Activated CD4-positive, alpha-beta T cell treated with anti-CD3 and anti-CD28 coated beads for 24 hours (primary cell): ENCODE measurements at regions not wholly inside any gene's neighbourhood (a gene's known extent, or its start where the extent isn't known, plus 50 kb on each side); places are given as distances from the start of the nearest gene placed in this dataset.

Experiments
- DNase-seq, 2 donors: peaks; one replicate each; pipeline ENCODE4 v3.0.0-alpha.2; 2020; ENCODE audit warnings: low read depth in 2 of 2

GRCh38 chr5:117943541-117943940 is 1044.8 kb downstream of the DTWD2 start:
- DNase-seq, result no peak

GRCh38 chr5:117942861-117943519 is 1045.4 kb downstream of the DTWD2 start:
- no peak for DNase-seq

GRCh38 chr5:117893211-117893610 is 1095.1 kb downstream of the DTWD2 start:
- DNase-seq, result no peak

- no peak for DNase-seq
Measured at GRCh38 chr5:117892360-117892759, 1096.0 kb downstream of the DTWD2 start.

- DNase-seq, result no peak
Measured at GRCh38 chr5:117889596-117889995, 1098.8 kb downstream of the DTWD2 start.

GRCh38 chr5:117888688-117889087 is 1099.7 kb downstream of the DTWD2 start:
- no peak for DNase-seq

- no peak for DNase-seq
Measured at GRCh38 chr5:117881426-117882230, 1106.7 kb downstream of the DTWD2 start.

- no peak for DNase-seq
Measured at GRCh38 chr5:117880932-117881331, 1107.4 kb downstream of the DTWD2 start.

GRCh38 chr5:117877731-117878130 is 1110.6 kb downstream of the DTWD2 start:
- no peak for DNase-seq

GRCh38 chr5:117872798-117873368 is 1115.5 kb downstream of the DTWD2 start:
- DNase-seq, result no peak

GRCh38 chr5:117869596-117869995 is 1118.8 kb downstream of the DTWD2 start:
- no peak for DNase-seq

GRCh38 chr5:117863586-117864296 is 1124.6 kb downstream of the DTWD2 start:
- no peak for DNase-seq

- DNase-seq, result no peak
Measured at GRCh38 chr5:117860550-117860949, 1127.8 kb downstream of the DTWD2 start.

GRCh38 chr5:117859176-117859575 is 1129.2 kb downstream of the DTWD2 start:
- DNase-seq, result no peak

- no peak for DNase-seq
Measured at GRCh38 chr5:117856713-117857112, 1131.6 kb downstream of the DTWD2 start.

GRCh38 chr5:117837786-117838185 is 1150.6 kb downstream of the DTWD2 start:
- DNase-seq, result no peak

- no peak for DNase-seq
Measured at GRCh38 chr5:117833691-117834090, 1154.7 kb downstream of the DTWD2 start.

GRCh38 chr5:117829646-117830045 is 1158.7 kb downstream of the DTWD2 start:
- no peak for DNase-seq

GRCh38 chr5:117813850-117814249 is 1174.5 kb downstream of the DTWD2 start:
- DNase-seq, result no peak

- DNase-seq, result no peak
Measured at GRCh38 chr5:117812861-117813260, 1175.5 kb downstream of the DTWD2 start.

GRCh38 chr5:117809251-117809650 is 1179.1 kb downstream of the DTWD2 start:
- no peak for DNase-seq

GRCh38 chr5:117805058-117805457 is 1183.3 kb downstream of the DTWD2 start:
- no peak for DNase-seq
